MCF 10A (cell line): ENCODE measurements at regions not wholly inside any gene's neighbourhood (a gene's known extent, or its start where the extent isn't known, plus 50 kb on each side); places are given as distances from the start of the nearest gene placed in this dataset.
"Not testable (repeated sequence)": the region's sequence is repeated elsewhere in the genome, so short reads cannot be mapped to it uniquely, and the experiment has no call there.

Experiments used
- BruUV-seq: library from RNA; stranded (reverse); fragments of 400-500 nt; replicated peaks from 2 replicates; lab custom pipeline; 2021; lab: Mats Ljungman, UMichigan
- CTCF ChIA-PET: fragments of 300-600 bp; sonication (Branson Sonifier 250); formaldehyde crosslinking; extraction: SDS; loops from one replicate; lab custom pipeline; 2021; ENCODE audit warnings: antibody characterized with exemption, inconsistent platforms; lab: Yijun Ruan, JAX
- POLR2A ChIA-PET: fragments of 300-600, 350-650 bp; sonication (Branson Sonifier 250); formaldehyde crosslinking; extraction: SDS; loops from one replicate; lab custom pipeline; 2020; ENCODE audit warnings: antibody characterized with exemption, inconsistent platforms; lab: Yijun Ruan, JAX
- DNase-seq: peaks from one replicate; pipeline ENCODE4 v3.0.0-alpha.2; 2018; ENCODE audit not compliant: unreplicated experiment
- H3K27ac Mint-ChIP-seq: one replicate; pipeline ENCODE4 v1.8.0; 2022; ENCODE audit warnings: mild to moderate bottlenecking, low read depth, mixed read lengths; ENCODE audit not compliant: unreplicated experiment
- H3K27me3 Mint-ChIP-seq: one replicate; pipeline ENCODE4 v1.8.0; 2022; ENCODE audit warnings: mixed read lengths; ENCODE audit not compliant: insufficient read depth, unreplicated experiment
- H3K36me3 Mint-ChIP-seq: one replicate; pipeline ENCODE4 v1.8.0; 2022; ENCODE audit warnings: mild to moderate bottlenecking, moderate library complexity, mixed read lengths; ENCODE audit not compliant: insufficient read depth, unreplicated experiment
- H3K4me1 Mint-ChIP-seq: one replicate; pipeline ENCODE4 v1.8.0; 2022; ENCODE audit warnings: mixed read lengths; ENCODE audit not compliant: insufficient read depth, unreplicated experiment
- H3K4me3 Mint-ChIP-seq: one replicate; pipeline ENCODE4 v1.8.0; 2022; ENCODE audit warnings: mild to moderate bottlenecking, moderate library complexity, mixed read lengths; ENCODE audit not compliant: unreplicated experiment
- H3K9me3 Mint-ChIP-seq: one replicate; pipeline ENCODE4 v1.8.0; 2022; ENCODE audit warnings: mixed read lengths; ENCODE audit not compliant: unreplicated experiment
- CTCF ChIP-seq: fragments of 200-600 bp; IDR thresholded peaks from one replicate; pipeline ENCODE4 v1.8.0; 2022; ENCODE audit warnings: antibody characterized with exemption, mild to moderate bottlenecking; ENCODE audit not compliant: unreplicated experiment
- intact Hi-C: fragments of 100-400 bp; cut with micrococcal nuclease; formaldehyde crosslinking; loops from 2 replicates; pipeline ENCODE4 v1.14.1; 2022

GRCh38 chr3:193964517-193964880 lies 171.4 kb upstream of the HES1 start:
- intact Hi-C loops = no loop called here
- ChIA-PET POLR2A (interaction anchor here (1.4 to 1.5 kb wide), 3 partner anchors 11 to 91 kb away, joined by 3 to 5 read pairs (median 3); no protein-coding TSS in a partner anchor), CTCF (no interaction called here)
- no peak for DNase-seq
- Mint-ChIP-seq H3K27me3 (no peaks in the 10 kb centered on the region), H3K27ac (no peak overlapping the region), H3K4me1 (no peaks in the 10 kb centered on the region), H3K9me3 (no peaks in the 10 kb centered on the region), H3K36me3 (no peaks in the 10 kb centered on the region), H3K4me3 (no peak overlapping the region)
- BruUV-seq = no TSS peak
- no peak for TF ChIP-seq CTCF

GRCh38 chr3:193968380-193968974 lies 167.5 kb upstream of the HES1 start:
- intact Hi-C loops = no loop called here
- no TSS peak for BruUV-seq

GRCh38 chr3:193970131-193970772 lies 165.7 kb upstream of the HES1 start:
- H3K27me3 Mint-ChIP-seq, BruUV-seq, H3K4me3 Mint-ChIP-seq, H3K27ac Mint-ChIP-seq, intact Hi-C loops, H3K9me3 Mint-ChIP-seq, H3K36me3 Mint-ChIP-seq: not testable (repeated sequence)
- ChIA-PET POLR2A (interaction anchor here (0.6 to 3.4 kb wide), 6 partner anchors 9 to 119 kb away, joined by 3 to 12 read pairs (median 8); no protein-coding TSS in a partner anchor), CTCF (interaction anchor here (0.6 to 1.2 kb wide), 8 partner anchors 13 to 218 kb away, joined by 3 to 5 read pairs (median 4); no protein-coding TSS in a partner anchor)
- H3K4me1 Mint-ChIP-seq = peaks cover 23% of the 10 kb centered on the region
- TF ChIP-seq CTCF = peak; percentile 26
- peak; percentile 76 for DNase-seq

More at GRCh38 chr3:193968380-193968974, 167.5 kb upstream of the HES1 start:
- no peak overlapping the region for H3K27ac Mint-ChIP-seq
- no peaks in the 10 kb centered on the region for H3K36me3 Mint-ChIP-seq
- ChIA-PET CTCF (interaction anchor here (0.6 to 0.7 kb wide), 4 partner anchors 37 to 482 kb away, joined by 3 to 5 read pairs (median 4); no protein-coding TSS in a partner anchor), POLR2A (interaction anchor here (0.6 kb wide), 3 partner anchors 14 to 375 kb away, joined by 3 read pairs; no protein-coding TSS in a partner anchor)
- DNase-seq = no peak
- H3K27me3 Mint-ChIP-seq = no peaks in the 10 kb centered on the region
- TF ChIP-seq CTCF = no peak
- H3K4me1 Mint-ChIP-seq = peaks cover 23% of the 10 kb centered on the region
- no peaks in the 10 kb centered on the region for H3K9me3 Mint-ChIP-seq
- no peak overlapping the region for H3K4me3 Mint-ChIP-seq

- no TSS peak for BruUV-seq
- no peak for DNase-seq
- Mint-ChIP-seq H3K4me1 (peaks cover 23% of the 10 kb centered on the region), H3K36me3 (no peaks in the 10 kb centered on the region), H3K27me3 (no peaks in the 10 kb centered on the region), H3K4me3 (no peak overlapping the region), H3K27ac (no peak overlapping the region), H3K9me3 (no peaks in the 10 kb centered on the region)
- POLR2A ChIA-PET = interaction anchor here (0.6 to 3.4 kb wide), 6 partner anchors 9 to 119 kb away, joined by 3 to 12 read pairs (median 8); no protein-coding TSS in a partner anchor
- intact Hi-C loops = no loop called here
- CTCF ChIA-PET = interaction anchor here (0.8 to 1.2 kb wide), 4 partner anchors 33 to 182 kb away, joined by 3 to 5 read pairs (median 4); no protein-coding TSS in a partner anchor
- no peak for TF ChIP-seq CTCF
These were observed 165.2 kb upstream of the HES1 start for GRCh38 chr3:193970773-193971206.
